Transverse colon (tissue), 3 donors: ENCODE measurements at regions not wholly inside any gene's neighbourhood (a gene's known extent, or its start where the extent isn't known, plus 50 kb on each side); places are given as distances from the start of the nearest gene placed in this dataset.

Experiments used
- EP300 ChIP-seq: sonication (generic); formaldehyde crosslinking; IDR thresholded peaks from one replicate; pipeline ENCODE4 v1.6.1; 2017; ENCODE audit warnings: antibody characterized with exemption, low read depth
- TF ChIP-seq, protein P1 (sequence below), 5 experiments: fragments of 200-600 bp in 3 of 5; fragments of 450-650 bp in 2 of 5; sonication (generic) in 3 of 5; IDR thresholded peaks; 1 replicate in 2 of 5; 2 replicates in 3 of 5; pipeline ENCODE4 v1.5.1; 2016 to 2017; ENCODE audit warnings: antibody characterized with exemption in 5 of 5, inconsistent platforms in 3 of 5, mild to moderate bottlenecking in 2 of 5, moderate library complexity in 1 of 5

GRCh38 chr13:33381906-33382305, 96.4 kb upstream of the STARD13 start:
- TF ChIP-seq, protein P1, sequence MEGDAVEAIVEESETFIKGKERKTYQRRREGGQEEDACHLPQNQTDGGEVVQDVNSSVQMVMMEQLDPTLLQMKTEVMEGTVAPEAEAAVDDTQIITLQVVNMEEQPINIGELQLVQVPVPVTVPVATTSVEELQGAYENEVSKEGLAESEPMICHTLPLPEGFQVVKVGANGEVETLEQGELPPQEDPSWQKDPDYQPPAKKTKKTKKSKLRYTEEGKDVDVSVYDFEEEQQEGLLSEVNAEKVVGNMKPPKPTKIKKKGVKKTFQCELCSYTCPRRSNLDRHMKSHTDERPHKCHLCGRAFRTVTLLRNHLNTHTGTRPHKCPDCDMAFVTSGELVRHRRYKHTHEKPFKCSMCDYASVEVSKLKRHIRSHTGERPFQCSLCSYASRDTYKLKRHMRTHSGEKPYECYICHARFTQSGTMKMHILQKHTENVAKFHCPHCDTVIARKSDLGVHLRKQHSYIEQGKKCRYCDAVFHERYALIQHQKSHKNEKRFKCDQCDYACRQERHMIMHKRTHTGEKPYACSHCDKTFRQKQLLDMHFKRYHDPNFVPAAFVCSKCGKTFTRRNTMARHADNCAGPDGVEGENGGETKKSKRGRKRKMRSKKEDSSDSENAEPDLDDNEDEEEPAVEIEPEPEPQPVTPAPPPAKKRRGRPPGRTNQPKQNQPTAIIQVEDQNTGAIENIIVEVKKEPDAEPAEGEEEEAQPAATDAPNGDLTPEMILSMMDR (IDR thresholded peaks at IDR 0.05) = no peak
- TF ChIP-seq EP300 = no peak
